ENCODE measurements at regions not wholly inside any gene's neighbourhood (a gene's known extent, or its start where the extent isn't known, plus 50 kb on each side); places are given as distances from the start of the nearest gene placed in this dataset.

GRCh38 chr21:19420565-19420964 lies 1017.0 kb upstream of the TMPRSS15 start:
- H3K27me3 ChIP-seq (ENCODE audit: control insufficient read depth, insufficient read depth, low read length), result no peaks in the 10 kb centered on the region
- no peaks in the 10 kb centered on the region for H3K36me3 ChIP-seq (ENCODE audit: control insufficient read depth, insufficient read depth, low read length)
- H3K4me3 ChIP-seq (ENCODE audit: low read depth, low read length), result no peak overlapping the region
- TF ChIP-seq CTCF (IDR thresholded peaks at IDR 0.05; ENCODE audit: insufficient read depth, low read length, poor library complexity, severe bottlenecking), result no peak
- no peak for DNase-seq (ENCODE audit: low read depth)

GRCh38 chr21:19433623-19434022 lies 1030.0 kb upstream of the TMPRSS15 start:
- Histone ChIP-seq H3K4me3 (ENCODE audit: low read depth, low read length) (no peak overlapping the region), H3K27me3 (ENCODE audit: control insufficient read depth, insufficient read depth, low read length) (no peaks in the 10 kb centered on the region), H3K36me3 (ENCODE audit: control insufficient read depth, insufficient read depth, low read length) (no peaks in the 10 kb centered on the region)
- TF ChIP-seq CTCF (IDR thresholded peaks at IDR 0.05; ENCODE audit: insufficient read depth, low read length, poor library complexity, severe bottlenecking), result no peak
- no peak for DNase-seq (ENCODE audit: low read depth)

- no peak for TF ChIP-seq CTCF (IDR thresholded peaks at IDR 0.05; ENCODE audit: insufficient read depth, low read length, poor library complexity, severe bottlenecking)
- no peak for DNase-seq (ENCODE audit: low read depth)
- Histone ChIP-seq H3K27me3 (ENCODE audit: control insufficient read depth, insufficient read depth, low read length) (no peaks in the 10 kb centered on the region), H3K4me3 (ENCODE audit: low read depth, low read length) (no peak overlapping the region), H3K36me3 (ENCODE audit: control insufficient read depth, insufficient read depth, low read length) (no peaks in the 10 kb centered on the region)
Observed at GRCh38 chr21:19440792-19441655, 1037.4 kb upstream of the TMPRSS15 start.

- no peak for TF ChIP-seq CTCF (IDR thresholded peaks at IDR 0.05; ENCODE audit: insufficient read depth, low read length, poor library complexity, severe bottlenecking)
Observed at GRCh38 chr21:19458295-19458694, 1054.7 kb upstream of the TMPRSS15 start.

GRCh38 chr21:19461481-19462205 lies 1058.1 kb upstream of the TMPRSS15 start:
- TF ChIP-seq CTCF (IDR thresholded peaks at IDR 0.05; ENCODE audit: insufficient read depth, low read length, poor library complexity, severe bottlenecking), result no peak
- no peak for DNase-seq (ENCODE audit: low read depth)
- H3K36me3 ChIP-seq (ENCODE audit: control insufficient read depth, insufficient read depth, low read length), result no peaks in the 10 kb centered on the region

More at GRCh38 chr21:19458295-19458694, 1054.7 kb upstream of the TMPRSS15 start:
- Histone ChIP-seq H3K4me3 (ENCODE audit: low read depth, low read length) (no peak overlapping the region), H3K27me3 (ENCODE audit: control insufficient read depth, insufficient read depth, low read length) (no peaks in the 10 kb centered on the region), H3K36me3 (ENCODE audit: control insufficient read depth, insufficient read depth, low read length) (no peaks in the 10 kb centered on the region)
- DNase-seq (ENCODE audit: low read depth), result no peak

More at GRCh38 chr21:19461481-19462205, 1058.1 kb upstream of the TMPRSS15 start:
- Histone ChIP-seq H3K27me3 (ENCODE audit: control insufficient read depth, insufficient read depth, low read length) (no peaks in the 10 kb centered on the region), H3K4me3 (ENCODE audit: low read depth, low read length) (no peak overlapping the region)
